Brain microvascular endothelial cell (primary cell): ENCODE measurements at regions not wholly inside any gene's neighbourhood (a gene's known extent, or its start where the extent isn't known, plus 50 kb on each side); places are given as distances from the start of the nearest gene placed in this dataset.

ENCODE experiments used
- DNase-seq: peaks from one replicate; pipeline ENCODE4 v3.0.0-alpha.2; 2020
- H3K27ac ChIP-seq: fragments of 250-450 bp; sonication (Bioruptor Pico); 2 replicates; pipeline ENCODE4 v1.5.1; 2020; ENCODE audit warnings: mild to moderate bottlenecking, moderate library complexity
- H3K27me3 ChIP-seq: fragments of 250-450 bp; sonication (Bioruptor Pico); replicated peaks from 2 replicates; pipeline ENCODE4 v1.5.1; 2020; ENCODE audit warnings: mild to moderate bottlenecking
- H3K36me3 ChIP-seq: fragments of 250-450 bp; sonication (Bioruptor Pico); replicated peaks from 2 replicates; pipeline ENCODE4 v1.5.1; 2020; ENCODE audit warnings: mild to moderate bottlenecking
- H3K4me3 ChIP-seq: 2 replicates; pipeline ENCODE4 v1.5.1; 2011; ENCODE audit warnings: low read depth, mild to moderate bottlenecking, control low read depth, low read length, moderate library complexity
- CTCF ChIP-seq: IDR thresholded peaks from 2 replicates; pipeline ENCODE4 v1.5.1; 2011; ENCODE audit warnings: low read depth, mild to moderate bottlenecking, moderate library complexity, low read length, control low read depth, inconsistent platforms; ENCODE audit errors: missing control alignments
- in situ Hi-C: cut with HindIII; loops from 2 replicates; pipeline ENCODE4 v1.10.0; 2017; ENCODE audit warnings: low sequenced_read_pairs, low pct_ligation_motif_present

GRCh38 chr13:61901946-61902541, 486.4 kb upstream of the PCDH20 start:
- DNase-seq, result no peak
- in situ Hi-C loops, result no loop called here
- Histone ChIP-seq H3K27ac (no peak overlapping the region), H3K4me3 (no peak overlapping the region), H3K27me3 (no peaks in the 10 kb centered on the region), H3K36me3 (no peaks in the 10 kb centered on the region)
- no peak for TF ChIP-seq CTCF

GRCh38 chr13:61900033-61900432, 484.4 kb upstream of the PCDH20 start:
- no peak overlapping the region for H3K4me3 ChIP-seq
- TF ChIP-seq CTCF, result no peak
- no peak for DNase-seq
- no peaks in the 10 kb centered on the region for H3K36me3 ChIP-seq
- in situ Hi-C loops, result no loop called here
- no peaks in the 10 kb centered on the region for H3K27me3 ChIP-seq
- H3K27ac ChIP-seq, result no peak overlapping the region

- TF ChIP-seq CTCF, result no peak
- in situ Hi-C loops, result no loop called here
- DNase-seq, result no peak
- Histone ChIP-seq H3K36me3 (no peaks in the 10 kb centered on the region), H3K27me3 (no peaks in the 10 kb centered on the region), H3K27ac (no peak overlapping the region), H3K4me3 (no peak overlapping the region)
Measured at GRCh38 chr13:61898207-61898606, 482.6 kb upstream of the PCDH20 start.

- Histone ChIP-seq H3K4me3 (no peak overlapping the region), H3K36me3 (no peaks in the 10 kb centered on the region), H3K27ac (no peak overlapping the region), H3K27me3 (no peaks in the 10 kb centered on the region)
- DNase-seq, result no peak
- in situ Hi-C loops, result no loop called here
- no peak for TF ChIP-seq CTCF
Measured at GRCh38 chr13:61891401-61891800, 475.8 kb upstream of the PCDH20 start.

GRCh38 chr13:61884830-61885229, 469.2 kb upstream of the PCDH20 start:
- no peak overlapping the region for H3K4me3 ChIP-seq
- no peak for DNase-seq
- in situ Hi-C loops, result no loop called here
- no peak overlapping the region for H3K27ac ChIP-seq
- H3K36me3 ChIP-seq, result no peaks in the 10 kb centered on the region
- no peaks in the 10 kb centered on the region for H3K27me3 ChIP-seq
- no peak for TF ChIP-seq CTCF
